SK-N-SH (cell line): ENCODE measurements at regions not wholly inside any gene's neighbourhood (a gene's known extent, or its start where the extent isn't known, plus 50 kb on each side); places are given as distances from the start of the nearest gene placed in this dataset.

Source experiments
- CTCF ChIA-PET: fragments of 300-600, 350-600 bp; formaldehyde crosslinking; extraction: SDS; loops from one replicate; lab custom pipeline; 2021; lab: Yijun Ruan, JAX
- POLR2A ChIA-PET: fragments of 350-600 bp; sonication (Branson Sonifier 250); formaldehyde crosslinking; extraction: SDS; loops from one replicate; lab custom pipeline; 2020; ENCODE audit warnings: antibody characterized with exemption, inconsistent platforms; lab: Yijun Ruan, JAX
- DNase-seq: peaks from one replicate; pipeline ENCODE4 v3.0.0; 2012
- H2AFZ ChIP-seq: fragments of 200-600 bp; sonication (generic); 2 replicates; pipeline ENCODE4 v1.8.1; 2016; ENCODE audit warnings: antibody characterized with exemption, mild to moderate bottlenecking, low read depth
- H3F3A ChIP-seq: fragments of 200-600 bp; sonication (generic); replicated peaks from 2 replicates; pipeline ENCODE3; 2016; ENCODE audit warnings: antibody characterized with exemption, mild to moderate bottlenecking; ENCODE audit not compliant: insufficient read depth
- H3K27ac ChIP-seq, 2 experiments: fragments of 200-500 bp in 1 of 2; fragments of 200-600 bp in 1 of 2; sonication (Bioruptor generic) in 1 of 2; sonication (generic), shearing (Covaris generic) in 1 of 2; 2 replicates each; pipeline versions ENCODE4 v1.5.1 to v1.6.1; 2014 to 2016; ENCODE audit warnings: low read depth in 2 of 2, inconsistent platforms in 1 of 2, low read length in 1 of 2, mild to moderate bottlenecking in 1 of 2, mixed read lengths in 1 of 2
- H3K27me3 ChIP-seq: fragments of 200-600 bp; sonication (generic), shearing (Covaris generic); 2 replicates; pipeline ENCODE4 v1.6.1; 2016; ENCODE audit warnings: mixed run types; ENCODE audit not compliant: insufficient read depth
- H3K36me3 ChIP-seq, 2 experiments: fragments of 200-500 bp in 1 of 2; fragments of 200-600 bp in 1 of 2; sonication (Bioruptor generic) in 1 of 2; sonication (generic) in 1 of 2; replicated peaks in 1 of 2; 2 replicates each; pipeline versions ENCODE3 to v1.5.1; 2014 to 2016; ENCODE audit warnings: low read length in 1 of 2, mild to moderate bottlenecking in 1 of 2; ENCODE audit not compliant: insufficient read depth in 2 of 2, control insufficient read depth in 1 of 2
- H3K4me1 ChIP-seq, 2 experiments: fragments of 200-500 bp in 1 of 2; fragments of 200-600 bp in 1 of 2; sonication (Bioruptor generic) in 1 of 2; sonication (generic), shearing (Covaris generic) in 1 of 2; 2 replicates each; pipeline versions ENCODE4 v1.5.1 to v1.6.1; 2014 to 2016; ENCODE audit warnings: low read depth in 1 of 2, low read length in 1 of 2, mixed run types in 1 of 2; ENCODE audit not compliant: insufficient read depth in 2 of 2, control insufficient read depth in 1 of 2
- H3K4me2 ChIP-seq: fragments of 200-600 bp; sonication (generic), shearing (Covaris generic); 2 replicates; pipeline ENCODE4 v1.6.1; 2017; ENCODE audit warnings: mixed run types
- H3K4me3 ChIP-seq, 2 experiments: fragments of 200-500 bp in 1 of 2; fragments of 200-600 bp in 1 of 2; sonication (Bioruptor generic) in 1 of 2; sonication (generic), shearing (Covaris generic) in 1 of 2; 2 replicates each; pipeline versions ENCODE4 v1.5.1 to v1.8.1; 2014 to 2016; ENCODE audit warnings: low read depth in 2 of 2, inconsistent platforms in 1 of 2, low read length in 1 of 2, mild to moderate bottlenecking in 1 of 2, mixed read lengths in 1 of 2, moderate library complexity in 1 of 2
- H3K79me2 ChIP-seq: fragments of 200-600 bp; sonication (generic); 2 replicates; pipeline ENCODE4 v1.8.1; 2017; ENCODE audit warnings: mild to moderate bottlenecking; ENCODE audit not compliant: insufficient read depth
- H3K9ac ChIP-seq: fragments of 200-600 bp; sonication (generic); 2 replicates; pipeline ENCODE4 v1.6.1; 2017; ENCODE audit warnings: mixed run types
- H3K9me2 ChIP-seq: fragments of 200-600 bp; sonication (generic); 2 replicates; pipeline ENCODE4 v1.6.1; 2017; ENCODE audit warnings: mixed run types
- H3K9me3 ChIP-seq: fragments of 200-600 bp; sonication (generic); 2 replicates; pipeline ENCODE4 v1.6.1; 2017; ENCODE audit warnings: mixed run types, mild to moderate bottlenecking, moderate library complexity
- H4K20me1 ChIP-seq: fragments of 200-600 bp; sonication (generic); 2 replicates; pipeline ENCODE4 v1.6.1; 2017; ENCODE audit warnings: mild to moderate bottlenecking, mixed run types; ENCODE audit not compliant: insufficient read depth
- CHD2 ChIP-seq: fragments of 150-350 bp; IDR thresholded peaks from 2 replicates; pipeline ENCODE4 v1.6.1; 2018; ENCODE audit warnings: low read length; ENCODE audit not compliant: partially characterized antibody
- CTCF ChIP-seq: fragments of 200-600 bp; sonication (generic); IDR thresholded peaks from 2 replicates; pipeline ENCODE4 v1.6.1; 2017; ENCODE audit warnings: antibody characterized with exemption, mild to moderate bottlenecking, moderate library complexity
- EP300 ChIP-seq, 2 experiments: IDR thresholded peaks; 2 replicates each; pipeline versions ENCODE4 v1.4.0 to v1.6.1; 2012; ENCODE audit warnings: borderline replicate concordance in 1 of 2, low read depth in 1 of 2, low read length in 1 of 2
- FOSL2 ChIP-seq: IDR thresholded peaks from 2 replicates; pipeline ENCODE4 v1.4.0; 2012; ENCODE audit warnings: low read depth, mild to moderate bottlenecking, moderate library complexity, borderline replicate concordance
- GABPA ChIP-seq: IDR thresholded peaks from 2 replicates; pipeline ENCODE4 v1.4.0; 2012; ENCODE audit warnings: low read depth, mild to moderate bottlenecking
- IRF3 ChIP-seq: fragments of 150-350 bp; IDR thresholded peaks from 2 replicates; pipeline ENCODE4 v1.6.1; 2016; ENCODE audit warnings: mild to moderate bottlenecking, low read depth, low read length
- MXI1 ChIP-seq: IDR thresholded peaks from 2 replicates; pipeline ENCODE4 v1.6.1; 2012; ENCODE audit warnings: mild to moderate bottlenecking, low read depth, low read length, improper control_type of control experiment
- RAD21 ChIP-seq: IDR thresholded peaks from 2 replicates; pipeline ENCODE4 v1.6.1; 2012; ENCODE audit warnings: mild to moderate bottlenecking, low read length
- REST ChIP-seq: IDR thresholded peaks from 2 replicates; pipeline ENCODE4 v1.6.1; 2012; ENCODE audit warnings: mild to moderate bottlenecking, low read depth, low read length, moderate library complexity
- RFX5 ChIP-seq: IDR thresholded peaks from 2 replicates; pipeline ENCODE4 v1.6.1; 2012; ENCODE audit warnings: mild to moderate bottlenecking, improper control_type of control experiment, low read length
- RXRA ChIP-seq: IDR thresholded peaks from 2 replicates; pipeline ENCODE4 v1.4.0; 2012; ENCODE audit warnings: low read depth, mild to moderate bottlenecking, borderline replicate concordance
- SMC3 ChIP-seq: IDR thresholded peaks from 2 replicates; pipeline ENCODE4 v1.6.1; 2012; ENCODE audit warnings: low read depth, low read length, improper control_type of control experiment
- TAF1 ChIP-seq: IDR thresholded peaks from 2 replicates; pipeline ENCODE4 v1.6.1; 2012; ENCODE audit warnings: low read depth, mild to moderate bottlenecking, low read length, moderate library complexity, borderline replicate concordance
- TCF12 ChIP-seq: IDR thresholded peaks from 2 replicates; pipeline ENCODE4 v1.4.0; 2012
- TEAD4 ChIP-seq: IDR thresholded peaks from 2 replicates; pipeline ENCODE4 v1.4.0; 2012; ENCODE audit warnings: mild to moderate bottlenecking, borderline replicate concordance; ENCODE audit not compliant: insufficient read depth
- USF1 ChIP-seq: IDR thresholded peaks from 2 replicates; pipeline ENCODE4 v1.4.0; 2012; ENCODE audit warnings: low read depth, borderline replicate concordance
- USF2 ChIP-seq: fragments of 150-350 bp; IDR thresholded peaks from 2 replicates; pipeline ENCODE4 v1.6.1; 2017; ENCODE audit warnings: antibody characterized with exemption, low read length, low read depth, borderline replicate concordance
- ZBTB33 ChIP-seq: IDR thresholded peaks from 2 replicates; pipeline ENCODE4 v1.4.0; 2012; ENCODE audit warnings: low read depth, borderline replicate concordance
- WGBS: methylation state at CpG from one replicate; pipeline ENCODE4 v1.1.6; 2017; ENCODE audit warnings: low lambda C conversion rate; 5-methylcytosine and 5-hydroxymethylcytosine counted together

- no peak for TF ChIP-seq CTCF
- no peak for TF ChIP-seq GABPA
- TF ChIP-seq RAD21, result no peak
Measured at GRCh38 chr4:182017038-182017437, 226.2 kb upstream of the TENM3 start (continued).

GRCh38 chr4:182018691-182019090 lies 224.5 kb upstream of the TENM3 start:
- Histone ChIP-seq H3K27me3 (no peaks in the 10 kb centered on the region), H3K4me2 (no peak overlapping the region), H3K9me3 (no peaks in the 10 kb centered on the region), H3K9me2 (no peaks in the 10 kb centered on the region), H3K36me3 (no peaks in the 10 kb centered on the region), H3K27ac (no peak overlapping the region), H3K9ac (no peak overlapping the region), H3K4me1 (peaks cover 0 to 2% of the 10 kb centered on the region in 2 experiments; a peak in 1 of 4 replicates), H3K79me2 (no peaks in the 10 kb centered on the region), H2AFZ (no peak overlapping the region), H3K4me3 (no peak overlapping the region), H3F3A (no peaks in the 10 kb centered on the region), H4K20me1 (no peaks in the 10 kb centered on the region)
- DNase-seq, result no peak
- ChIA-PET POLR2A (no interaction called here), CTCF (no interaction called here)
- WGBS, result 50% methylated on average over 2 of the region's 2 CpGs
- TF ChIP-seq USF1 (no peak), MXI1 (no peak), REST (no peak), TEAD4 (no peak), USF2 (no peak), CHD2 (no peak), RXRA (no peak), CTCF (no peak), TCF12 (no peak), ZBTB33 (no peak), RFX5 (no peak), SMC3 (no peak), TAF1 (no peak), IRF3 (no peak), FOSL2 (no peak), EP300 (IDR thresholded peaks at IDR 0.05; ENCODE audit: borderline replicate concordance in 1 of 2, low read depth in 1 of 2, low read length in 1 of 2) (no peak)
